NCI-H1105 (cell line): ENCODE measurements at regions not wholly inside any gene's neighbourhood (a gene's known extent, or its start where the extent isn't known, plus 50 kb on each side); places are given as distances from the start of the nearest gene placed in this dataset.
"Not testable (repeated sequence)": the region's sequence is repeated elsewhere in the genome, so short reads cannot be mapped to it uniquely, and the experiment has no call there.

Experiments
- DNase-seq: peaks from one replicate; lab custom pipeline; 2025; lab: John Stamatoyannopoulos, UW

GRCh38 chr5:92879806-92880543 lies 701.0 kb downstream of the NR2F1-AS1 start:
- DNase-seq, result no peak

- no peak for DNase-seq
These were observed 706.2 kb downstream of the NR2F1-AS1 start for GRCh38 chr5:92874790-92875189.

- no peak for DNase-seq
These were observed 712.6 kb downstream of the NR2F1-AS1 start for GRCh38 chr5:92868442-92868841.

- DNase-seq, result no peak
These were observed 716.4 kb downstream of the NR2F1-AS1 start for GRCh38 chr5:92864591-92864990.

- no peak for DNase-seq
These were observed 717.4 kb downstream of the NR2F1-AS1 start for GRCh38 chr5:92863666-92864065.

- no peak for DNase-seq
These were observed 719.3 kb downstream of the NR2F1-AS1 start for GRCh38 chr5:92861531-92862285.

GRCh38 chr5:92860061-92860460 lies 721.0 kb downstream of the NR2F1-AS1 start:
- no peak for DNase-seq

- no peak for DNase-seq
These were observed 728.8 kb downstream of the NR2F1-AS1 start for GRCh38 chr5:92852219-92852618.

- DNase-seq, result no peak
These were observed 730.1 kb downstream of the NR2F1-AS1 start for GRCh38 chr5:92850886-92851285.

- DNase-seq, result no peak
These were observed 731.3 kb downstream of the NR2F1-AS1 start for GRCh38 chr5:92849756-92850155.

GRCh38 chr5:92841604-92842155 lies 739.3 kb downstream of the NR2F1-AS1 start:
- DNase-seq, result no peak

GRCh38 chr5:92838253-92838652 lies 742.8 kb downstream of the NR2F1-AS1 start:
- no peak for DNase-seq

- no peak for DNase-seq
These were observed 743.9 kb downstream of the NR2F1-AS1 start for GRCh38 chr5:92836855-92837755.

- no peak for DNase-seq
These were observed 745.3 kb downstream of the NR2F1-AS1 start for GRCh38 chr5:92835712-92836111.

- DNase-seq, result not testable (repeated sequence)
These were observed 757.5 kb downstream of the NR2F1-AS1 start for GRCh38 chr5:92823551-92823950.

GRCh38 chr5:92822183-92822582 lies 758.8 kb downstream of the NR2F1-AS1 start:
- no peak for DNase-seq

GRCh38 chr5:92809855-92810465 lies 771.1 kb downstream of the NR2F1-AS1 start:
- no peak for DNase-seq

GRCh38 chr5:92808474-92808873 lies 772.5 kb downstream of the NR2F1-AS1 start:
- DNase-seq, result no peak

GRCh38 chr5:92807085-92807484 lies 773.9 kb downstream of the NR2F1-AS1 start:
- DNase-seq, result no peak

GRCh38 chr5:92805446-92805845 lies 775.6 kb downstream of the NR2F1-AS1 start:
- no peak for DNase-seq

GRCh38 chr5:92801911-92802310 lies 779.1 kb downstream of the NR2F1-AS1 start:
- no peak for DNase-seq

GRCh38 chr5:92800365-92800764 lies 780.7 kb downstream of the NR2F1-AS1 start:
- DNase-seq, result peak; percentile 56
